ENCODE measurements at regions not wholly inside any gene's neighbourhood (a gene's known extent, or its start where the extent isn't known, plus 50 kb on each side); places are given as distances from the start of the nearest gene placed in this dataset.
"Not testable (repeated sequence)": the region's sequence is repeated elsewhere in the genome, so short reads cannot be mapped to it uniquely, and the experiment has no call there.

DNA sequence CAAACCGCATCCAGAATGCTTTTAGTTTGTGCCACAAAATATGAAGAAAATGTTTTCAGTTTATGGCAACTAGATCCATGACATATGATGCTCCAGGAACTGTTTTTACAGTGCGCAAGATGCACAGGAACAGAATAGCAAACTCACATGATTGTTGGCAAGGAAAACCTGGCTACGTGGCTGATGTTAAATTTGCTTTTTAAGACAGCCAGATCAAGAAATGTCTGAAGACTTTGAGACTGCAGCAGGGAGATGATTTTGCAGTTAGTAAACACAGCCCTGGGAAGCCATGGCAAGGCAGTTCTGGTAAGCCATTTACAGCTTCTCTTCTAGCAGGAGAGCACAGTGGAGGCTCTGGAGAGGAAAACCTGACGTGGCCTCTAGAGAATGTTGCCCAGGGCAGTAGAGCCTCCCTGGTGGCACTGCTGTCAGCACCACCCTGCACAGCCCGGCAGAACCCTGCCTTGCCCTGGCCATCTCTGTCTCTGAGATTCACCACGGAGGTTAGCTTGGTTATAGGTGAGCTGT is 69.8 kb upstream of the TNRC6B start:
- Histone ChIP-seq H3K9me3 (ENCODE audit: low read depth) (no peaks in the 10 kb centered on the region), H3K27ac (peak overlapping the region; percentile 19), H3K4me3 (no peak overlapping the region), H3K4me2 (peak overlapping the region; percentile 29), H3K27me3 (no peaks in the 10 kb centered on the region), H4K20me1 (ENCODE audit: insufficient read depth, poor library complexity, severe bottlenecking) (no peaks in the 10 kb centered on the region), H3K4me1 (ENCODE audit: insufficient read depth) (peaks cover 5% of the 10 kb centered on the region), H3K36me3 (replicated peaks; ENCODE audit: insufficient read depth, low read depth) (no peaks in the 10 kb centered on the region), H3K9me2 (replicated peaks; ENCODE audit: insufficient read depth) (no peaks in the 10 kb centered on the region), H3K79me2 (peaks cover 46% of the 10 kb centered on the region), H2AFZ (no peak overlapping the region)
- 66% methylated on average over 6 of the region's 6 CpGs for whole genome bisulfite sequencing (ENCODE audit: low lambda C conversion rate, missing lambda C conversion rate)
- TF ChIP-seq EZH2phosphoT487 (IDR thresholded peaks at IDR 0.05; ENCODE audit: low read depth, severe bottlenecking, unreplicated experiment) (no peak), EZH2 (IDR thresholded peaks at IDR 0.05; ENCODE audit: borderline replicate concordance) (no peak), CTCF (IDR thresholded peaks at IDR 0.05; ENCODE audit: poor library complexity) (no peak)
- peak; percentile 14 for DNase-seq (ENCODE audit: low spot score)

DNA sequence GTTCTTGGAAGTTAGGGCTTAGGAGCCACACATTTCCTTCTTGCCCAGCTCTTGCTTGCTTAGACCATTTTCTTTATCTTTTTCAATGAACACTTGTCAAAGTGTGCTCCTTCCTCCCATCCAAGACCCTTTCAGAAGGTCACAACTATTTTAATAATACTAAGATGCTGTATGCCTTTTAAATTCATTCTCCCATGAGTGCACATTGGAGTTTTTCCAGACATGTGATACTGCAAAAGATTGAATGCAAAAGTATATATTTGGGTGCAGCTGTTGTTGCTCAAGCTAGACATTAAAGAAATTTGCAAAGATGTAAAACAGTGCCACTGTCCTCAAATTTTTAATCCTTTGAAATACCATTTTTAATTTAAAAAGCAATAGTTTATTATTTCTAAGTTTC is 69.3 kb upstream of the TNRC6B start:
- Histone ChIP-seq H3K9me2 (replicated peaks; ENCODE audit: insufficient read depth) (no peaks in the 10 kb centered on the region), H4K20me1 (ENCODE audit: insufficient read depth, poor library complexity, severe bottlenecking) (no peaks in the 10 kb centered on the region), H3K4me3 (no peak overlapping the region), H2AFZ (no peak overlapping the region), H3K9me3 (ENCODE audit: low read depth) (no peaks in the 10 kb centered on the region), H3K79me2 (peaks cover 42% of the 10 kb centered on the region), H3K36me3 (replicated peaks; ENCODE audit: insufficient read depth, low read depth) (no peaks in the 10 kb centered on the region), H3K27me3 (no peaks in the 10 kb centered on the region), H3K4me1 (ENCODE audit: insufficient read depth) (peaks cover 5% of the 10 kb centered on the region), H3K27ac (peak overlapping the region; percentile 19), H3K4me2 (peak overlapping the region; percentile 29)
- no peak for TF ChIP-seq EZH2phosphoT487 (IDR thresholded peaks at IDR 0.05; ENCODE audit: low read depth, severe bottlenecking, unreplicated experiment)
- no peak for TF ChIP-seq CTCF (IDR thresholded peaks at IDR 0.05; ENCODE audit: poor library complexity)
- TF ChIP-seq EZH2 (IDR thresholded peaks at IDR 0.05; ENCODE audit: borderline replicate concordance): no peak
- no peak for DNase-seq (ENCODE audit: low spot score)

GRCh38 chr22:40108926-40109325 is 68.8 kb upstream of the TNRC6B start:
- H3K36me3 ChIP-seq (replicated peaks; ENCODE audit: insufficient read depth, low read depth); H3K4me1 ChIP-seq (ENCODE audit: insufficient read depth); H2AFZ ChIP-seq; DNase-seq (ENCODE audit: low spot score); H3K4me3 ChIP-seq; H3K9me2 ChIP-seq (replicated peaks; ENCODE audit: insufficient read depth); H3K27me3 ChIP-seq; H3K27ac ChIP-seq; H3K4me2 ChIP-seq; H3K9me3 ChIP-seq (ENCODE audit: low read depth); H4K20me1 ChIP-seq (ENCODE audit: insufficient read depth, poor library complexity, severe bottlenecking): not testable (repeated sequence)
- WGBS (ENCODE audit: low lambda C conversion rate, missing lambda C conversion rate): 98% methylated on average over 5 of the region's 5 CpGs
- peaks cover 40% of the 10 kb centered on the region for H3K79me2 ChIP-seq

DNA sequence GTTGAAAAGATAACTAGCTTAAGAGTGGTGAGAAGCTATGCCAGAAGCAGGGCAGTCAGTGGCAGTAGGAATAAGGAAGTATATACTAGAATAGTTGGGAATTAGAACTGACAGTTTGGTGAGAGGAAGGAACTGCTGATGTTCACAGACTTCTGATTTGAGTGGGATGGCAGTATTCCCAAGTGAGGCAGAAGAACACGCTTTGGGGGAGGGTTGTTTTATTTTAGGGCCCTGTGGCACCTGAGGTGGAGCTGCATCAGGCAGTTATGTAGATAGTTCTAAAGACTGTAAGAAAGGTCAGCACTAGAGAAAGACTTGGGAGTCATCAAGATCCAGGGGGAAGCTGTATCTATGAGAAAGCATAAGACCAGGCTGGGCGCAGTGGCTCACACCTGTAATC is 66.3 kb upstream of the TNRC6B start:
- no peak overlapping the region for H2AFZ ChIP-seq
- no peaks in the 10 kb centered on the region for H3K9me2 ChIP-seq (replicated peaks; ENCODE audit: insufficient read depth)
- peaks cover 6% of the 10 kb centered on the region for H4K20me1 ChIP-seq (ENCODE audit: insufficient read depth, poor library complexity, severe bottlenecking)
- no peaks in the 10 kb centered on the region for H3K27me3 ChIP-seq
- no peaks in the 10 kb centered on the region for H3K36me3 ChIP-seq (replicated peaks; ENCODE audit: insufficient read depth, low read depth)
- no peak for DNase-seq (ENCODE audit: low spot score)
- H3K27ac ChIP-seq: no peak overlapping the region
- no peak overlapping the region for H3K4me3 ChIP-seq
- 98% methylated on average over 2 of the region's 2 CpGs for WGBS (ENCODE audit: low lambda C conversion rate, missing lambda C conversion rate)
- TF ChIP-seq CTCF (IDR thresholded peaks at IDR 0.05; ENCODE audit: poor library complexity) (no peak), EZH2 (IDR thresholded peaks at IDR 0.05; ENCODE audit: borderline replicate concordance) (no peak), EZH2phosphoT487 (IDR thresholded peaks at IDR 0.05; ENCODE audit: low read depth, severe bottlenecking, unreplicated experiment) (no peak)
- no peak overlapping the region for H3K4me2 ChIP-seq
- no peaks in the 10 kb centered on the region for H3K9me3 ChIP-seq (ENCODE audit: low read depth)
- peaks cover 5% of the 10 kb centered on the region for H3K4me1 ChIP-seq (ENCODE audit: insufficient read depth)
- H3K79me2 ChIP-seq: peaks cover 44% of the 10 kb centered on the region

All from hepatocyte (in vitro differentiated cells).